HEK293 (cell line): ENCODE measurements at regions not wholly inside any gene's neighbourhood (a gene's known extent, or its start where the extent isn't known, plus 50 kb on each side); places are given as distances from the start of the nearest gene placed in this dataset.

Source experiments
- ZNF324 ChIP-seq: fragments of 450-650 bp; formaldehyde crosslinking; IDR thresholded peaks from 2 replicates; pipeline ENCODE4 v1.5.1; 2016; ENCODE audit warnings: missing biosample characterization, missing genetic modification characterization
- ZSCAN5A ChIP-seq: fragments of 450-650 bp; formaldehyde crosslinking; IDR thresholded peaks from 2 replicates; pipeline ENCODE4 v1.5.1; 2016; ENCODE audit warnings: missing biosample characterization, missing genetic modification characterization

- TF ChIP-seq ZSCAN5A (tag by site-specific recombination) (no peak), ZNF324 (tag by site-specific recombination) (no peak)
These were observed 444.4 kb upstream of the MARCKS start for GRCh38 chr6:113412589-113413357.
